HG02884 (cell line): ENCODE measurements at regions not wholly inside any gene's neighbourhood (a gene's known extent, or its start where the extent isn't known, plus 50 kb on each side); places are given as distances from the start of the nearest gene placed in this dataset.
A peak's percentile ranks its signal among the peaks of the same experiment; 100 is the strongest.
"Not testable (repeated sequence)": the region's sequence is repeated elsewhere in the genome, so short reads cannot be mapped to it uniquely, and the experiment has no call there.

Experiments used
- ATAC-seq: cut with Tn5 transposase; IDR thresholded peaks from one replicate; pipeline ENCODE4 v1.9.1; 2021; ENCODE audit warnings: mild to moderate bottlenecking, moderate library complexity; ENCODE audit not compliant: unreplicated experiment

DNA sequence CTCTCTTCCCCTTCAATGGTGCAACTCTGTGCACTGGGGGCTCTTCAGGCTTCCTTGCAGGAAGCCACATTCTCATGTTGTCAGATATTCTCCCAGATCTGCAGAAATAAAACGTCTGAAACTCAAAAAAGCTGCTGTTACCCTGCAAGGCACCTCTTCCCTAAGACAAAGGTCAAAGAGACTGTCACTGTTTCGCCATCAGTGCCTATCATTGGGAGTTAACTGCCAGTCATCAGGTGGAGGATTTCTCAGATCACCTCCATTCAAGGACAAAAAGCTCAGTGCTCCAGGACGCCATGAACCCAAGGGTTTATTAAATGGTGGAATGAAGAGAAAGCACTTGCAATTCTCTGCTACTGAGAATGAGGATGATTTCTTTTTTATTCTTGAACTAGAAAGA is 144.6 kb upstream of the PALS2 start:
- no peak for ATAC-seq

DNA sequence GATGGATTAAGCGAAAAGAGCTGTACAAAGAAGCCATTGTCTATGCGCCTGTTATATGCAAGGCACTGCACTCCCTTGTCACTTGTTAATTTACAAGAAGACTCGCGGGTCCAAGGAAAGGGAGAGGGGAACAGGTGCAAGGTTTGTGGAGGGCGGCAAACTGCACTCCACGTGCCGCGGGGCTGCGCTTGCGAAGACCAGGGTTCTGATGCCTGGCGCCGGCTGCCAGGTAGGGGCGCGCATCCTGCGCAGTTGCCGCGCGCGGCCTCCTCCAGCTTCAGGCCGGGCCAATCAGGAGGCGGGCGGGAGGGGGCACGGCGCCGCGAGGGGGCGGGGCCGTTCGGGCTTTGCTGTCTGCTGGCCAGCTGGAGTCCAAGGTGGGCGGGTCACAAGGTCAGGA is 140.6 kb upstream of the PALS2 start:
- ATAC-seq, result no peak

DNA sequence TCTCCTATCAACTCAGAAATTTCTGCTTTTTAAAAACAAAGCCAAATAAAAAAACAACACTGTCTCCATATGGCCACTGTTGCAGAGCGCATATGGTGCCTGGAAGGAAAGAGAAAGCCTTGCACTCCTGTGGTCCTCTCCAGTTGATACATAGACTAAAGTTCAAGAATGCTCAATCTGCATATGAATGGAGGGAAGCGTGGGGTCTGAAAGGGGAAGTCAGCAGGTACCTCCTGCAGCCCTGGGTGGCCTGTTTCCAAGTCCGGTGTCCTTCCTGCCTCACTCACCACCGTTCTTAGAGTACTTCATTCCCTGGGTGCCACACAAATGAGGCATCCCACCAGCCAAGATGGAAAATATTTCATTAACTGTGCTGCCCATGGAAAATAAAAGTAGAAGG is 138.3 kb upstream of the PALS2 start:
- ATAC-seq, result no peak

DNA sequence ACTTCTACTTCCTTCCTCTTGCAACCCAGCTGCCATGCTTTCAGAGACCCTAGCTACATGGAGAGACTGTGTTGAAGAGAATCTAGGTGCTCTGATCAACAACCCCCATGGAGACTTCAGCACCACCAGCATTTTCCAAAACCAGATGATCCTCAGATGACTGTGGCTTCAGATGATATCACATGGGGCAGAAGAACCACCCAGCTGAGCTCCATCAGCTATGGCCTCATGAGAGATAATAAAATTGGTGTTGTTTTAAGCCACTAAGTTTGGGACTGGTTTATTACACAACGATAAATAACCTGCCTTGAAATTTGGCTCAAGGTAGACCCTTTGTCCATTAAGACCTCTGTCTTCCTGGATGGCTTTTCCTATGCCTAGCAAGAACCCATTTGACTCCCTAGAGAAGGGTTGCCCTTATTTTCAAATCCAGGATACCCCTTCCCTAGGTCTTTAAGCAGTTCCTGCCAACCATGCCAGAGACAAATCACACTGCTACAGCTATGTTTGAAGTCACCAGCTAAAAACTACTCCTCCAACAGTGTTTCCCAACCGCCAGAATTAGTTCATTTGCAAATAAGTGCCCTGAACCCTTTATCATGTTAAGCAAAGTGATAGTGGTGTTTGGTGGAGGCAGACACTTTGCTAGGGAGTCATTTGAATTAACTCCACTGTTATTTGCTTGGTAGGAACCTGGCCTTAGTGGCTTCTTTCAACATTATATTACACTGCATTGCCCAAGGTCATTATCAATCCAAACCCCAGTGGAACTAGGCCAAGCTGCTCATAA is 136.9 kb upstream of the PALS2 start:
- ATAC-seq, result no peak

DNA sequence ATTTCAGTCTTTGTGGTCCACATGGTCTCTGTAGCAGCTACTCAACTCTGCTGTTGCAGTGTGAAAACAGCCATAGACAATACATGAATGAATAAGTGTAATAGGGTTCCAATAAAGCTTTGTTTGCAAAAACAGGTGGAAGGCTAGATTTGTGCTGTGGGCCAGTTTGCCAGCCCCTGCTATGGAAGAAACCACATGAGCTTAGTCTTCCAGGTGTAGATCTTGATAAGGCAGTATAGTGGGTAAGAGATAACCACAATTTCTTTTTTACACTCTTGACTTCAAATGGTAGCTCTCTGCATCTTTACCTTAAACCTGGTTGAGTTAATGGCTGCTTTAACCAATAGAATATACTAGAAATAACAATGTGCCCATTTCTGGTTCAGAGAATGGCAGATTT is 135.0 kb upstream of the PALS2 start:
- no peak for ATAC-seq

DNA sequence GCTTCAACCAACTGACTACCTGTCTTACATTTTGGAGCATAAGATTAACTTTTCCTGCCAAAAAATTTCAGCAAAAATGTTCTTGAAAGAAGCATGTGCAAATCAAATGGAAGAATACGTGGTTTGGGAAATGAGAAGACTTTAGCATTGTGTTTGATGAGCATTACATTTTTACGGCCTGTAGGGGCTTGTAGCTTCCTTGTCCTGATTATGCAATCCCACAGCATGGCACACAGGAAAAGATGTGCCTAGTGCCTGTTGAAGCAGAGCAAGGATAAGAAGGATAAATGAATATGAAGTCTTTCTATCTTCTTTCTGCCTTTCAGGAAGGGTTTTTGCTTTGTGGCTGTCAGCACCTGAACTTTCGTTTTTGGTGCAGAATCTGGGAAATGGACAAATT is 134.1 kb upstream of the PALS2 start:
- not testable (repeated sequence) for ATAC-seq

DNA sequence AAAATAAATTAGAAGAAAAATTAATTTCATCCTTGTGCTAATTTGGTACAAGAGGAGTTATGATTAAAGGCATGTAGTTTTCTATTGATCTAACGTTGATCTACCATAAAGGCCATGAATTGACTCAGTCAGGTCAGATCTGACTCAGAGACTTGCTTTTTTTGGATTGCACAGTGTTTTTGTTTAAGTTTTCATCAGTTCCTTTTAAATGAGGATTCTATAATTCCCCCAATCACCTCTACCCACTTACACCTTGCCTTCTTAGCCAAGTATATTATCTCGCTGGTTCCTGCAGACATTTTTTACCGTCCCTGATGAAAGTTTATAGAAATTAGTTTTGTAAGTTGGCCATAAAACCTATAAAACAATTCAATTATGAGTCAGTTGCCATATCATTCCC is 132.4 kb upstream of the PALS2 start:
- ATAC-seq, result peak; percentile 69

DNA sequence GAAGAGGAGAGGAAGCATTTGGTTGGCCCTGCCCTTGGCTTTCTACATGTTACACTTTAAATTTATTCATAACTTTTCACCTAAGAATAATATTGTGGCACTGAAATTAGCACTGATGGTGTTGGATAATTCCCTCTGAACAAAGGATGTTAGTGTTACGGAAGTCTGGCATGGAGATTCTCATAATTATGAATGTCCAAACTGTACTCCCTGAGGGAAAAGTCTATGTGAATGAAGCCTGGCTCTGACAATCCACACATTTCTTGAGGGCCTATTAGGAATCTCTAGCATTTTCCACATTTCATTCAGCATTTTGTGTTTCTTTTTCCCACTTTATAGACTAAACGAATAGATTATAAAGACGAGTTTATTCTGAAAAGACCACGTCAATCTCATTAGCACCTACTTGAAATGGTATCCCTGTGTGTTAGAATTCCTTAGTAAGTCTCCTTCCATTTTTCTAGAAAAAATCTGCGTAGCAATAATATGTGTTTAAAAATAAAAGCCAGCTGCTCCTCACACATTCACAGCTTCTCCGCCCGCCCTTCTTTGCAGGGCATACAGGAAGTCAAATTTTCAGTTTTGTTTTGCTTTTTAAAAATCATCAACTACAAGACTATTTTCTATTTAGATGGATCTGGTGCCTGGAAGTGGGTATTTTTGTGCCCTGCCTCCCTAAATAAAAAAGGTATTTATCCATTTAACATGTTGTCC is 131.8 kb upstream of the PALS2 start:
- no peak for ATAC-seq

DNA sequence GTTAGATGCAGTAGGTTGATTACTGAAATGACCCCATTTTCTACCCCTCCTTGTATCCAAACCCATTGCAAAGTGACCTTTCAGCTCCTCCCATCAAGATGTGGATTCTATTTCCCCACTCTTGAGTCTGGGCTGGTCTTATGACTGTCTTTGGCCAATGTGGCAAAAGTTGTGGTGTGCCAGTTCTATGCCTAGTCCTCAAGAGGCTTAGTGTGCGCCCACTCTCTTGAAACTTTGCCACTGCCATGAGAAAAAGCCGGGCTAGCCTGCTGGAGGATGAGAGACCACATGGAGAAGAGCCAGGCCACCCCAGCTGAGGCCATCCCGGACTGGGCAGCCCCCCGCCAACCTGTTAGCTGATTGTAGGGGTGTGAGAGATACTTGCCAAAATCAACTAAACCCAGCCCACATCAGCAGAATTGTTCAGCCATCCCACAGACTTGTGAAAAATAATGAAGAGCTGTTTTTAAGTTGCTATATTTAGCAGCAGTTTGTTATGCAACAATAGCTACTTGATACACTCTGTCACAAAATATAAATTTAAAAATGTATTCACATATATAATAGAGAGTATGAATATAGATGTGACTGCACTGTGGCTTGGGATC is 131.0 kb upstream of the PALS2 start:
- ATAC-seq, result no peak

DNA sequence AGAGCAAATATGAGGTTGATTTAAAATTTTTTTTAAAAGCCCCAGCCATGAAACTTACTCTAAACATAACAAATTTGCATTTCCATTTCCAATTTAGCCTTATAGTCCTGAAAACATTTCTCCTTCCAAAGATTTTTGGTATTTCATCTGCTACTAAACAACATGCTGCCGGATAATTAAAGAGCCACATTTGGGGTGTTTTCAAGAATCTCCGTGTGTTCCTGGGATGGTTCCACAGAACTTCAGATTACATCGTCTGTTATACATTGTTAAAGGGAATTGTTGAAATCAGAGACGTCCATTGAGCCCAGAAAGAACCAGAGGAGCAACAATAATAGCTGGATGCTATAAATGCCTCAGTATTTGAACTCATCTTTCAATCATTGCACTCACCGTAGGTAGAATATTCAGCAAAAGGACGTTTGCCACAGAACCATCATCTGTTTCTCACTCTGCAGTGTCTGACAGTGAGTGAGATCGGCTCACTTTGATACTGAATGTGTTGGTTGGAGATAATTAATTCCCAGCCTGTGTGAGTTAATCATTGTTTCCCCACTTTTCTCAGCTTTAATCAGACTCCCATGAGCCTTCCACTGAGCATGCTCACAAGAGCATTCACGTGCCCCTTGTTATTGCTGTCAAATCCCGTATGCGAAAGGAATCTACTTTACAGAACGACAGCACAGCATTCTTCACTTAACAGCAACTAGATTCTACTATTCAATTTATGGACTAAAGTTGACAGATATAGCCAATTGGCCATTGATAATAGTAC is 128.4 kb upstream of the PALS2 start:
- ATAC-seq, result no peak

DNA sequence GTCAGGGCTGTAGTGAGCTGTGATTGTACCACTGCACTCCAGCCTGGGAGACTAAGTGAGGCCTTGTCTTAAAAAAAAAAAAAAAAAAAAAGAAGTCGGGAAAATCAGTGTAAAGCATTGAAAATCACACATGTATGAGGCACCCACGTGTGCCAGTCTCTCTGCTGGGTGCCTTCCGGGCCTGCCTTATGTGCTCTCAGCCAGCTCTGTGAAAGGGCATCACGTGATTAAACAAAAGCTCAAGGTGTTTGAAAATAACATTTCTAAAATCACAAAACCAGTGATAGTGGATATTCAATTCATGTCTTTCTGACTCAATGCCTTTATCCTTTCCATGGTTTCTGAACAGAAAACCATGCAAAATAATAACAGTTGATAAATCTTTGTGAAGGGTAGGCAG is 125.2 kb upstream of the PALS2 start:
- ATAC-seq, result no peak

DNA sequence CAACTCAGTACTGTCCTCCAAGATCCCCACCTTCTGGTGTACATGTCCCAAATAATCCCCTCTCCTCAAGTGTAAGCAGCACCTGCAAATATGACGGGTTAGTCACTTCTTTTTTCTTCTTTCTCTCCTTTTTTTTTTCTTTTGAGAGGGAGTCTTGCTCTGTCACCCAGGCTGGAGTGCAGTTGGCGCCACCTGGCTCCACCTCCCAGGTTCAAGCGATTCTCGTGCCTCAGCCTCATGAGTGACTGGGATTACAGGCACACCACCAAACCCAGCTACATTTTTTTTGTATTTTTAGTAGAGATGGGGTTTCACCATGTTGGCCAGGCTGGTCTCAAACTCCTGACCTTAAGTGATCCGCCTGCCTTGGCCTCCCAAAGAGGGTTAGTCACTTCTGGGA is 123.8 kb upstream of the PALS2 start:
- not testable (repeated sequence) for ATAC-seq

DNA sequence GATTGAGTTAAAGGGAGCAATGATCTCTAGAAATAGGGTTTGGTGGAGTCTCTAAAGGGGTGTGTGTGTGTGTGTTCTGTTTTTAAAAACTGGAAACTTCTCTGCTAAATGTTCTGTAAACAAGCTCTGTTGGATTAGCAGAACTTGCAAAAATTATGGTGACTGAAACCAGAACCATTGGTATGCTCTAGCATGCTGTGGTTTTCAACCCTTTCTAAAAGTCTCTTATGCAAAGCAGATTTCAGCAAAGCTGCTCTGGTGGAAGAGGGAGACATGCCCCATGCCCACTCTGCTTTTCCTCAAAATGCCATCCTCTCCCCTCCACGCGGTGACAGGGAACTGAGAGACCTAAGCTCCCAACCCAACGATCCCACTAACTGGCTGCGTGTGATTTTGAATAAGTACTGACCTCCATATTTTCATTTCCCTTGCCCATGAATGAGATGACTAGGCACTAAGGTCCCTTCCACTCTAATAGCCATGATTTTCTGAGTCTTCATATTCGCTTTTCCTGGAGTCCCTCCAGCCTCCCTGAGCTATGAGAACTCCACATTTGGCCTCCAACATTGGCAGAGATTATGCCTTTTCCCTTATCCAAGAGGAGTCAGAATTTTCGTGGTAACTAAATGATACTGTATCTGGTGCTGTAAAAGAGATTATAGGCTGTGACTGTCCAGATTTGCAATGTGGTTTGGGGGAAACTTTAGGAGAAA is 117.3 kb upstream of the PALS2 start:
- ATAC-seq, result peak; percentile 91

DNA sequence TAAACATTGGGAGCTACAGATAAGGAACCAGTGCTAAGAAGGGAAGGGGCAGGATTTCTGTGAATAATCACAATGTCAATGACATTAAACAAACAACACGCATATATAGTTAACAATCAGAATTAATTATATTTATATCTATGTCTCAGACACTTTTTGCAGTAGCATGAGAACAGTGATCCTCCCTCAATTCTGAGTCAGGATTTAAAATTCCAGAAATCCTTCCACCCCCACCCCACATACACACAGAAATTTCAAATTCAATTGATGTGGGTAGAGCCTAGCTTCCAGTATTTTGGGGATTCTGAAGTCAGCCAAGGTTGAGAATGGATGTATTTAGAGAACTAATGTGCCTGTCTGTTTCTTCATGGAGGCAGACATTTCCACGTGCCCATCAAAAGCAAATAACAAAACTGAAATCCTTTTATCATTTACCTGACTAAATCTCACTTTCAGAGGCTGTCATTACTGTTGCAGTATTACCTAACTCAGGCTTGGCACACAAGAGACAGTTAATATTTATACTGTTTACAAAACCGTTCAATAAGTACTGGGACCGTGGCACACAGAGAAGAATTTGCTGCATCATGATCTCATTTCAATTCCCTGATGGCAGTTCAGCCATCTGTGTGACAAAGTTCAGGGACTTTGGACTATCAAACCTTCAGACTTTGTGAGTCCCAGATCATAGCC is 116.6 kb upstream of the PALS2 start:
- ATAC-seq, result no peak

DNA sequence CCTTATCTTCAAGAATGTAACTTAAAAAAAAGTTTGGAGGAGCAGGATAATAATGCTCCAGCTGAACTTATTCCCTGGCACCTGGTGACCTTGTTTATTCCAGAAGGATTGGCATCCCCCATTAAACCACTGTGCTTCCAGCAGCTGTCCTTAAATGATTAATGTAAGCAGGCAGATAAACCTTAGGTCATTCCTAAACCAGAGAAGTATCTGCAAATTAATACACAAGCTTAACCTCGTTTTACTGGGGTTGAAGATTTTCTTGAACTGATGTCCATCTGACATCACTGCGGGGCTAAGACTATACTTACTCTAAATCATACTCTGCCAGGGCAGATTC is 116.1 kb upstream of the PALS2 start:
- ATAC-seq, result no peak

DNA sequence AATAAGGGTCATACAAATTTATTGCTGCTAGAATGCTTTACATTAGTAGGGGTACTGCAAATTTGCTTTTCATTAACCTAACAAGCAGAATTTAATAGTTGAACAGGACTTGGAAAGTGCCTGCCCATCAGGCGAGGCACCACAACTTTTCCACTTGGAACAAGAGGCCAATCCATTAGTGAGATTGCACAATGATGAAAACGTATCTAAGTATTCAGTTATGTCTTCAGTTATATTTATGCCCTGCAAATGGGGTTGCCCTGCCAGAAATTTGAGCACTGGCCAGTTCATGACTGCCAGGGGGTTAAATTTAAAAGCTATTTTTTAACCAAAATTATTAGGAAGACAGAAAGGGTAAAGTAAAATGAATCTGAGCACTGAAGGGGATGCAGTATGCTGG is 111.1 kb upstream of the PALS2 start:
- ATAC-seq, result no peak

DNA sequence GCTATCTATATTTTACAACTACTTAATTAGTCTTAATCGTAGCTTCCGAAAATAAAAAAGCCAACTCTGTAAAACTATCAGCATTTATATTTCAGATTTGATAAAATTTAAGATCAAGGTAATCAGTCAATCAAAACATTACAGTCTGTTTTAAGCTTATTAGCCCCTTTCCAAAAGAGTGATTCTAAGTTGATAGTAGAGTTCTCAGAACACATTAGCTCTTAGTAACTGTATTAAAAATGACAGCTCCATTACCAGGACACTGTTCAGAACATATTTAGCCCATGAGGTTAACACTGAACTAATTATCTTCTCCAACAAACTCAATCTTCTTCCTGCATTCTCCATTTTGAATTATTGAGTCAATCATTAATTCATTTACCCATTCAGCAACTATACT is 110.3 kb upstream of the PALS2 start:
- ATAC-seq, result no peak

DNA sequence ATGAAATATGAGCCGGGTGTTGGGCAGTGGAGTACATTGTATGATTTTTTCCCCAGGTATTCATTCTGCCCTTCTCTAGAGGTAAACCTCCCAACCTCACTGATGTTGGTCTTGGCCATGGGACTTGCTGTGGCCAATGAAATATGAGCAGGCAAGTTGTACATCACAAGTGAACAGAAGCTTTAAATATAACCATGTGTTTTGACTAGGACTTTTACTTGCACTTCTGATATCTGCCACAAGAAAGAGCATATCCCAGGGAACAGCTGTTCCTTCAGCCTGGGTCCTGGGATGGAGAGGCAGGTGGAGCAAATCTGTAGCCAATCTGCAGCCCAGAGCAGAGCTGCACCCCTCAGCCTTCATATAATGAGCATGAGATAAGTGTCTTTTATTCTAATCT is 109.8 kb upstream of the PALS2 start:
- ATAC-seq, result no peak

DNA sequence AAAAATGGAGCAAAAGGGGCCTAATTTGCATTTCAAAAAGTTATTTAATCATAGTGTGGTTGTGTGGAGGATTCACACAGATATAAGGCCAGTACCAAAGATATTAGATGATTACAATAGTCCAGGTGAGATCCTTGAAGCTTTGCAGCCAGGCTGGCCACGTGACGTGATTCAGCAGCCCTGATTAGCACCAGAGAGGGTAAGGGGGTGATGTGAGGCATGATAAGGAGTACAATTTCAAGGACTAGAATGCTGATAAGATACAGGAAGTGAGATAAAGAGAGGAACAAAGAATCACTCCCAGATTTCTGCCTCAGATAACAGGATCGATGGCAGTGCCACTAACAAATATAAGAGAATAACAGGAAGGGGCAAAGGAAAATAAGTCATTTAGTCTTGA is 108.4 kb upstream of the PALS2 start:
- ATAC-seq, result no peak

DNA sequence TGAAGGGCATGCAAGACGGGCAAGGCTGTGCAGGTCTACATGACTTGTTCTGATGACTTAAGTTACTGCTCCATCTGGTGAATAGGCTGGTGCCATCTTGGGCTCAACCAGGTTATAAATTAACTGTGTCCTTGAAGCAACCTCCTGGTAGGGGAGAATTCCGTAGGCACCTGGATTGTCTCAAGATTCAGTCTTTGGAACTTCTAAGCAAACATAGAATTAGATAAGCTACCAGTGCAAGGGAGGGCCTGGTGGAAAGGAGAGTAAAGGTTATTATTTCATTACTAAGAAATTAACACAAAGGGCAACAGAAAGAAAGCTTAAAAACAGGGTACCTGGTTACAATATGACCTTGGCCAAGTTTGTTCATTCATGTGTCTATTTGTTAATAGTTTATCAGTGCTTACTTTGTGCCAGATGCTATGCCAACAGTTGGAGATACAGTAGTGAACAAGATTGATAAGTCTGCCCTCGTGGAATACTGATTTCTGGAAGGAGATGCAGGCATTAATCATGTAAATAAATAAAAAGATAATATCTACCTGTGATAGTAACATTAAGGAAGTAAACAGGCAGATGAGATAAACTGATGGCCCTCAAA is 107.0 kb upstream of the PALS2 start:
- no peak for ATAC-seq
